PFSK-1 (cell line): ENCODE measurements at regions not wholly inside any gene's neighbourhood (a gene's known extent, or its start where the extent isn't known, plus 50 kb on each side); places are given as distances from the start of the nearest gene placed in this dataset.

Source experiments
- FOXP2 ChIP-seq: optimal IDR thresholded peaks from 2 replicates; pipeline ENCODE3; 2011; ENCODE audit warnings: borderline replicate concordance, control low read depth, inconsistent platforms; ENCODE audit not compliant: insufficient read depth; ENCODE audit errors: extremely low read length, extremely low read depth
- POLR2AphosphoS5 ChIP-seq: IDR thresholded peaks from 2 replicates; pipeline ENCODE4 v1.6.1; 2012; ENCODE audit warnings: low read depth, mild to moderate bottlenecking, control low read depth, low read length, moderate library complexity
- SIN3A ChIP-seq: IDR thresholded peaks from 2 replicates; pipeline ENCODE4 v1.6.1; 2012; ENCODE audit warnings: mild to moderate bottlenecking, low read length, moderate library complexity, borderline replicate concordance; ENCODE audit not compliant: insufficient read depth
- TAF1 ChIP-seq: IDR thresholded peaks from 2 replicates; pipeline ENCODE4 v1.6.1; 2012; ENCODE audit warnings: low read length, control low read depth, borderline replicate concordance; ENCODE audit not compliant: insufficient read depth
- TF ChIP-seq, protein P1 (sequence below), 2 experiments: IDR thresholded peaks; 2 replicates each; pipeline versions ENCODE4 v1.6.1 to v1.8.0; 2011 to 2012; ENCODE audit warnings: low read depth in 2 of 2, low read length in 2 of 2, control low read depth in 1 of 2, inconsistent platforms in 1 of 2, mild to moderate bottlenecking in 1 of 2, moderate library complexity in 1 of 2; ENCODE audit not compliant: insufficient read depth in 1 of 2

DNA sequence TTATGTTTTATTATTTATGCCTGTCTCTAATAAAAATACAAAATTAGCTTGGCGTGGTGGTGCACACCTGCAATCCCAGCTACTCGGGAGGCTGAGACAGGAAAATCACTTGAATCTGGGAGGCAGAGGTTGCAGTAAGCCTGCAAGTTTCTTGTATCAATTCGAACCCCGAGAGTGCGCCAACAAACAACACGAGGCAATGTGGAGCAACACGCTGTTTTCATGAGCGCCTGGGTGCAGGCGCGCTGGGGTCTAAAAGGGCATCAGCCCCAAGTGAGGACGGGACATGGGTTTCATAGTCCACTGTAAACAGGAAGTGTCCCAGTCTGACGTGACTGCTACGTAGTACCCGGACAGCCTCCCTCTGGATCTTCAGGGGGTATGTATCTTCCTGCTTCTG, 1634.6 kb upstream of the AGA start:
- no peak for TF ChIP-seq TAF1
- no peak for TF ChIP-seq SIN3A
- no peak for TF ChIP-seq FOXP2
- TF ChIP-seq, protein P1, sequence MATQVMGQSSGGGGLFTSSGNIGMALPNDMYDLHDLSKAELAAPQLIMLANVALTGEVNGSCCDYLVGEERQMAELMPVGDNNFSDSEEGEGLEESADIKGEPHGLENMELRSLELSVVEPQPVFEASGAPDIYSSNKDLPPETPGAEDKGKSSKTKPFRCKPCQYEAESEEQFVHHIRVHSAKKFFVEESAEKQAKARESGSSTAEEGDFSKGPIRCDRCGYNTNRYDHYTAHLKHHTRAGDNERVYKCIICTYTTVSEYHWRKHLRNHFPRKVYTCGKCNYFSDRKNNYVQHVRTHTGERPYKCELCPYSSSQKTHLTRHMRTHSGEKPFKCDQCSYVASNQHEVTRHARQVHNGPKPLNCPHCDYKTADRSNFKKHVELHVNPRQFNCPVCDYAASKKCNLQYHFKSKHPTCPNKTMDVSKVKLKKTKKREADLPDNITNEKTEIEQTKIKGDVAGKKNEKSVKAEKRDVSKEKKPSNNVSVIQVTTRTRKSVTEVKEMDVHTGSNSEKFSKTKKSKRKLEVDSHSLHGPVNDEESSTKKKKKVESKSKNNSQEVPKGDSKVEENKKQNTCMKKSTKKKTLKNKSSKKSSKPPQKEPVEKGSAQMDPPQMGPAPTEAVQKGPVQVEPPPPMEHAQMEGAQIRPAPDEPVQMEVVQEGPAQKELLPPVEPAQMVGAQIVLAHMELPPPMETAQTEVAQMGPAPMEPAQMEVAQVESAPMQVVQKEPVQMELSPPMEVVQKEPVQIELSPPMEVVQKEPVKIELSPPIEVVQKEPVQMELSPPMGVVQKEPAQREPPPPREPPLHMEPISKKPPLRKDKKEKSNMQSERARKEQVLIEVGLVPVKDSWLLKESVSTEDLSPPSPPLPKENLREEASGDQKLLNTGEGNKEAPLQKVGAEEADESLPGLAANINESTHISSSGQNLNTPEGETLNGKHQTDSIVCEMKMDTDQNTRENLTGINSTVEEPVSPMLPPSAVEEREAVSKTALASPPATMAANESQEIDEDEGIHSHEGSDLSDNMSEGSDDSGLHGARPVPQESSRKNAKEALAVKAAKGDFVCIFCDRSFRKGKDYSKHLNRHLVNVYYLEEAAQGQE (IDR thresholded peaks at IDR 0.05; ENCODE audit: insufficient read depth in 1 of 2, low read depth in 2 of 2, low read length in 2 of 2): no peak
- no peak for TF ChIP-seq POLR2AphosphoS5

DNA sequence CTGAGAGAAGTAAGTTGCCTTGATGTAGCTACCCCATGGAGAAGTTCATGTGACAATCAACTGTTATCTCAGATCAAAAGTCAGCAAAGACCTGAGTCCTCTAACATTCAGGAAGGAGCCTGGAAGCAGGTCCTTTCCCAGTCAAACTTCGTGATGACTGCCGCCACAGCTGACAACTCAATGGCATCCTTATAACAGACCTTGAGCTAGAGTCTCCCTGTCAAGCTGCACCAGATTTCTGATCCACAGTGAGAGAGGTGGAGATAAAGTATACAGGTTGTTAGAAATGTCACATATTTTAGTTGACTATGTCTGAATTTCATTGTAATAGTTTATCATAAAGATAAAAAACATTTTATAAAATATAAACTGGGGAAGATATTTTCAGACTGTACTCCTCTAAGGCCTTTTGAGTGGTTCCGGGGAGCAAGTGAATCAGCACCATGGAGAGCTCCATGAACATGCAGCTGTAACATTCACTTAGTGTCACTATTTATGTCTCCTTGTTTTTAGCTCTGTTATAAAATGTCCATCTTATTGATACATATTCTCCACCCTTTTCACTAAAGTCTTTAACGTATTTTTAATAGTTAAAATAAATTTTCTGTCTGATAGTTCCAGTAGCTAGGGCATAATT, 1653.5 kb upstream of the AGA start:
- TF ChIP-seq, protein P1 (IDR thresholded peaks at IDR 0.05; ENCODE audit: insufficient read depth in 1 of 2, low read depth in 2 of 2, low read length in 2 of 2): peak; percentile 79 to 96
- no peak for TF ChIP-seq FOXP2

DNA sequence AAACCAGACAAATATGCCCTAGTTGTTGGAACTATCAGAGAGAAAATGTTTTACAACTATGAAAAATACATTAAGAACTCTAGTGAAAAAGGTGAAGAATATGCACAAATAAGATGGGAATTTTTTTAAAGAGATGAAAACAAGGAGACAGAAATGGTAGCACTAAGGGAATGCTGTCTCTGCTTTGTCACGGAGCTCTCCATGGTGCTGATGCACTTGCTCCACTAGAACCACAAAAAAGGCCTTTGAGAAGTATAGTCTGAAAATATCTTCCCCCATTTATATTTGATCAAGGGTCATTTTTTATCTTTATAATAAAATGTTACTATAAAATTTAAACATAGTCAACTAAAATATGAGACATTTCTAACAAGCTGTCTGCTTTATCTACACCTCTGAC, 1655.5 kb upstream of the AGA start:
- no peak for TF ChIP-seq SIN3A
- TF ChIP-seq, protein P1 (IDR thresholded peaks at IDR 0.05; ENCODE audit: insufficient read depth in 1 of 2, low read depth in 2 of 2, low read length in 2 of 2): peak; percentile 78 to 97

DNA sequence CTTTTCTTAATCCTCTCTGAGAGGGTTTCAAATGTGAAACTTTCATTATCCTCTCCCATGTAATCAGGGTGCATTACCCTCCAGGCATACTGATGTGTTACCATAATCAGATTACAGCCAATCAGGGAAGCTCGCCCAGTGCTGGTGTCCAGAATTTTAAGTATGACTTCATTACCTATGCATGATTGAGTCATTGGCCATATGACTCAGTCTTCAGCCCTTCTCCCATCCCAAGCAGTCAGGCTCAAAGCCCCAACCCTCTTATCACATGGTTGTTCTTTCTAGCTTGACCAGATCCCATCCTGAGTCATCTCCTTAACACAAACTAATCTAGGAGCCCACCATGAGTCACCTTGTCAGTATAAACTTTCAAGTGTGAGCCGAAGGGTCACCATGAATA, 1668.1 kb upstream of the AGA start:
- no peak for TF ChIP-seq FOXP2
- TF ChIP-seq TAF1: no peak
- TF ChIP-seq, protein P1 (IDR thresholded peaks at IDR 0.05; ENCODE audit: insufficient read depth in 1 of 2, low read depth in 2 of 2, low read length in 2 of 2): no peak
- no peak for TF ChIP-seq POLR2AphosphoS5
- no peak for TF ChIP-seq SIN3A

DNA sequence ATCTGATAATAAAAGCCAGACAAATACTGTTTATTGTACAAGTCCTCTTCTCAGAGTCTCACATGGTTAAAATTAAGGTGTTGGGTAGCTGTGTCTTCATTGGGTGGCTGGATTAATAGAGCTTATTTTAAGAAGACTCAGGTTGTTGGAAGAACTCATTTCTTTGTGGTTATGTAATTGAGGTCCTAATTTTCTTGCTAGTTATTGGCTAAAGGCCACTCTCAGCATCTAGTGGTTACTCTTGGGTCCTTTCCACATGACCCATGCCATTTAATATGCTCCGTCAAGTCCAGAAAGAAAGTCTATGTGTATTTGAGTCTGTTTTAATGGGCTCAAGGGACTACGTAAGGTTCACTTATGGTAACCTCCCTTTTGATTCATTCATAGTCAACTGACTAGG, 1668.6 kb upstream of the AGA start:
- TF ChIP-seq TAF1 (no peak), POLR2AphosphoS5 (no peak)
- TF ChIP-seq, protein P1 (IDR thresholded peaks at IDR 0.05; ENCODE audit: insufficient read depth in 1 of 2, low read depth in 2 of 2, low read length in 2 of 2): no peak
